ENCODE measurements at regions not wholly inside any gene's neighbourhood (a gene's known extent, or its start where the extent isn't known, plus 50 kb on each side); places are given as distances from the start of the nearest gene placed in this dataset.
"Not testable (repeated sequence)": the region's sequence is repeated elsewhere in the genome, so short reads cannot be mapped to it uniquely, and the experiment has no call there.

DNA sequence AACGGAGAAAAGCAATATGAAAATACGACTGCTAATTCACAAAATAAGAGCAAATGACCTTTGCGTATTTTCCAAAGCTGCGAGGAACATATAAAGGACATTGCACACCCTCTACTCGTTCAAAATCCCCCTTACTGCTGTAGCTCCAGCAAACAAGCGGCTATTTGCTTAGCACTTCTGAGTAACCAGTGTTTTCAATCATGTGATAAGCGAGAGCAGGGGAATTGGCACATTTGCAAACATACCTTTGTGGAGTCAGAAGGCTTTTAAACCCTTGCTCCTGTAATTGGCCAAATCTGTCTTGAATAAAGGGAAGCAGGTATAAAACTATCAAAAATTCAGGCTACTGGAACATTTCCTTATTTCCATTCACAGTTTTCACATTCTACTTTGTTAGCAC, 610.2 kb downstream of the UBE2NL start:
- no peak for DNase-seq (ENCODE audit: low spot score)

GRCh38 chrX:144531877-144532276, 648.0 kb downstream of the UBE2NL start:
- no peak for DNase-seq (ENCODE audit: low spot score)

DNA sequence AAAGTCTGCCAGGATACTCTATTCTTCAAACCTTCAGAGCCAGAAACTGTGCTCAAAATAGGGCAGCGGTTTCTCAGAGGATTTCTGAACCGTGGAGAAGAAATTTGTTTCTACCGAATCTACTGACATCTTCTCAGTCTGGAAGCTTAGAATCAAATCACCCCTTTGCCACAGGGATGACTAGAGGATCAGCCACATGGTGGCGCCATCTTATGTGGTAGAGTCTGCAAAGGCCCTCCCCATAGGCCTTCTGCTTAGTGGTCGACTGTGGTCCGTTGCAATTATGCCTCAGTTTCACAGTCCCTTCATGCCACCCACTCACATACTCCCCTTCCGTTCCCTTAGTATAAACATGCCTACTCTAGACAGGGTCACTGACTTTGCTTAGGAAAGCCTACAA, 680.7 kb upstream of the SPANXN1 start:
- peak; percentile 15 for DNase-seq (ENCODE audit: low spot score)

DNA sequence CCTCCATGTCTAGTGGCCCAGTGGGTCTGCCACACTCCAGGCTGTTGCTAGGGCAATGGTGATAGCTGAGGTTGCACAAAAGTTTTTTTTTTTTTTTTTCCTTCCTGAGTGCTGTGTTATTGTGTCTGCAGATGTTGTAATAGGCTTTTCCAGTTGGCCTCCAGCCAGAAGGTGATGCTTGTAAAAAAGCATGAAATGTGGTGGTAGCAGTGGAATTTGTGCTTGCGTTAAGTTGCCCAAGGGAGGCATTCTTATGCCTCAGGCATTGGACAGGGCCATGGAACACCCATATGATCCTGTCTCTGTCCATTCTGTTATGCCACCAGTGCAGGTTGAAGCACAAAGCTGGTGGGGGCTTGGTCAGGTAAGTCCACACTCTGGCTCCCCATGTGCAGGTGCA, 660.5 kb upstream of the SPANXN1 start:
- DNase-seq (ENCODE audit: low spot score), result no peak

DNA sequence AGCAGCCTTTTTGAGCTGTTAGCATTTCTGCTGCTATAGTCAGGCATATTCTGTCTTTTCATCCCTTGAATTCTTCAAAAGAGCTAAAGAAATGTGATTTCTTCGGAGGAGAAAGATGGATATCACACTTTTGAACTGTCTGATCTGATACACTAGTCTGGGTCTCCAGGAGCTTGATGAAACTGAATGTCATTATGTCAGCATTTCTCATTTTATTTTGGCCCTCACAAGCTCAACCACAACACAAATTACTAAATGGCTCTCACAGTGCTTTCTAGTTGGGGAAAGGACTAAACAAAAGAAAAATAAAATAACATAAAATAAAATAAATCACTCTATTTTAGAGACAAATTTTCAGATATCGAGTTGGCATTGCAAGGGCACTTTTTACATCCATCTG, 655.3 kb upstream of the SPANXN1 start:
- DNase-seq (ENCODE audit: low spot score), result no peak

- DNase-seq (ENCODE audit: low spot score), result no peak
Measured at GRCh38 chrX:144601010-144601409, 646.3 kb upstream of the SPANXN1 start.

DNA sequence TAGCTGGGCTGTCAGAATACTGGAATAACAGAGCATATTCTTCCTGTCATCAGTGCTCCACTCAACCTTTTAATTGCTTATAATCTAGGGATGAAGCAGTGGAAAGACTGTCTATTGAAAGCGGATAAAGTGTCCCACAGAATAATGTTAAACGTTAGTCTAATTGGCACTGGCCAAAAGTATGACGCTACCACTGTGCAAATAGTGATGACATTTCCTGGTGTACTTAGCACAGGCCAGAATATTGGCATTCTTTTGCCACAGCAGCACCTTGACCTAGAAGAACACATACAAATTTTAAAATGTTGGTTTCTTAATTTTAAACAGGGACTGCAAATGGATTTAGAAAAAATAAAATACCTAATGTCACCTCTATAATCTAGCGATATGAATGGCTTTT, 635.2 kb upstream of the SPANXN1 start:
- DNase-seq (ENCODE audit: low spot score), result no peak

- no peak for DNase-seq (ENCODE audit: low spot score)
Measured at GRCh38 chrX:144616317-144616716, 631.0 kb upstream of the SPANXN1 start.

- DNase-seq (ENCODE audit: low spot score), result no peak
Measured at GRCh38 chrX:144627947-144628346, 619.4 kb upstream of the SPANXN1 start.

DNA sequence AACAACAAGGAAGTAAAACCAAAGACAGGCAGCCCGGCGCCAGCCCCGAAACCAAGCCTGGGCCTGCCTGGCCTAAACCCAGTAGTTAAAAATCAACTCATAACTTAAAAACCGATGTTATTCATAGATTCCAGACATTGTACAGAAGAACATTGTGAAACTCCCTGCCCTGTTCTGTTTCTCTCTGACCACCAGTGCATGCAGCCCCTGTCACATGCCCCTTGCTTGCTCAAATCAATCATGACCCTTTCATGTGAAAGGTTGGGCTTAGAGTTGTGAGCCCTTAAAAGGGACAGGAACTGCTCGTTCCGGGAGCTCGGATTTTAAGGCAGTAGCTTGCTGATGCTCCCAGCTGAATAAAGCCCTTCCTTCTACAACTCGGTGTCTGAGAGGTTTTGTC, 612.9 kb upstream of the SPANXN1 start:
- not testable (repeated sequence) for DNase-seq (ENCODE audit: low spot score)

- no peak for DNase-seq (ENCODE audit: low spot score)
Measured at GRCh38 chrX:144637731-144638130, 609.6 kb upstream of the SPANXN1 start.

GRCh38 chrX:144648788-144649187, 598.5 kb upstream of the SPANXN1 start:
- DNase-seq (ENCODE audit: low spot score), result no peak

GRCh38 chrX:144681501-144681900, 565.8 kb upstream of the SPANXN1 start:
- no peak for DNase-seq (ENCODE audit: low spot score)

GRCh38 chrX:144683247-144683646, 564.1 kb upstream of the SPANXN1 start:
- no peak for DNase-seq (ENCODE audit: low spot score)

- DNase-seq (ENCODE audit: low spot score), result no peak
Measured at GRCh38 chrX:144709841-144710240, 537.5 kb upstream of the SPANXN1 start.

- no peak for DNase-seq (ENCODE audit: low spot score)
Measured at GRCh38 chrX:144715337-144715736, 532.0 kb upstream of the SPANXN1 start.

- no peak for DNase-seq (ENCODE audit: low spot score)
Measured at GRCh38 chrX:144716187-144716586, 531.1 kb upstream of the SPANXN1 start.

GRCh38 chrX:144717682-144718081, 529.6 kb upstream of the SPANXN1 start:
- DNase-seq (ENCODE audit: low spot score), result no peak

GRCh38 chrX:144722307-144722706, 525.0 kb upstream of the SPANXN1 start:
- peak; percentile 3 for DNase-seq (ENCODE audit: low spot score)

GRCh38 chrX:144730471-144730870, 516.8 kb upstream of the SPANXN1 start:
- no peak for DNase-seq (ENCODE audit: low spot score)

DNA sequence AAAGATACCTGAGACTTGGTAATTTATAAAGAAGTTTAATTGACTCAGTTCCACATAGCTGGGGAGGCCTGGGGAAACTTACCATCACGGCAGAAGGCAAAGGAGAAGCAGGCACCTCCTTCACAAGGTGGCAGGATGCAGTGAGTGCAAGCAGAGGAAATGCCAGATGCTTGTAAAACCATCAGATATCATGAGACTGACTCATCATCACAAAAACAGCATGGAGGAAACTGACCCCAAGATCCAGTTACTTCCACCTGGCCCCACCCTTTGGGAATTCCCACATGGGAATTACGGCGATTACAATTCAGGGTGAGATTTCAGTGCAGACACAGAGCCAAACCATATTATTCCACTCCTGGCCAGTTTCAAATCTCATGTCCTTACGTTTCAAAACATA, 514.7 kb upstream of the SPANXN1 start:
- no peak for DNase-seq (ENCODE audit: low spot score)

DNA sequence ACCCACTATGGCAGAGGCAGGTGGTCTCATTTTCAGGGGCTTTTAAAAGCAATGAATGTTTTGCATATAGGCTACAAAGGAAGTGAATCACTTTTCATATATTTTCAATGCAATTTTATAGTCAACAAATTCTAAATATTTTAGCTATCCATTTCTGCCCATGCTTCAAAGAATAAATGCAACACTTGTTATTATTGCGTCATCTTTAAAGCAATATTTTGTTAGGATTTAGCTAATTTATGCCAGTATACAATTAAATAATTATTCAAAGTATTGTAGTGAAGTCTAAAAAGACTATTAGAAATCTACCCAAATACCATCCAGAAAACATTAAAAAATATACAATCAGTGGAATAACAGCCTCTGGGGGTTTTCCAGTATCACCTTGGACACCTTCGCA, 509.1 kb upstream of the SPANXN1 start:
- no peak for DNase-seq (ENCODE audit: low spot score)

- DNase-seq (ENCODE audit: low spot score), result no peak
Measured at GRCh38 chrX:144768540-144768939, 478.8 kb upstream of the SPANXN1 start.

- DNase-seq (ENCODE audit: low spot score), result not testable (repeated sequence)
Measured at GRCh38 chrX:144783528-144783927, 463.8 kb upstream of the SPANXN1 start.

GRCh38 chrX:144790148-144790547, 457.2 kb upstream of the SPANXN1 start:
- no peak for DNase-seq (ENCODE audit: low spot score)
